ENCODE measurements at regions not wholly inside any gene's neighbourhood (a gene's known extent, or its start where the extent isn't known, plus 50 kb on each side); places are given as distances from the start of the nearest gene placed in this dataset.

- DNase-seq (ENCODE audit: low read depth), result no peak
- no peak overlapping the region for H3K4me3 ChIP-seq (ENCODE audit: low read depth, low read length)
Measured at GRCh38 chr18:61690418-61691138, 202.2 kb downstream of the RNF152 start.

GRCh38 chr18:61687317-61687716 is 205.5 kb downstream of the RNF152 start:
- no peak overlapping the region for H3K4me3 ChIP-seq (ENCODE audit: low read depth, low read length)
- DNase-seq (ENCODE audit: low read depth), result no peak

- H3K4me3 ChIP-seq (ENCODE audit: low read depth, low read length), result no peak overlapping the region
- DNase-seq (ENCODE audit: low read depth), result no peak
Measured at GRCh38 chr18:61683856-61684255, 209.0 kb downstream of the RNF152 start.

GRCh38 chr18:61681065-61681464 is 211.7 kb downstream of the RNF152 start:
- no peak overlapping the region for H3K4me3 ChIP-seq (ENCODE audit: low read depth, low read length)
- DNase-seq (ENCODE audit: low read depth), result no peak

- no peak overlapping the region for H3K4me3 ChIP-seq (ENCODE audit: low read depth, low read length)
- DNase-seq (ENCODE audit: low read depth), result no peak
Measured at GRCh38 chr18:61679836-61680235, 213.0 kb downstream of the RNF152 start.

GRCh38 chr18:61677435-61677970 is 215.3 kb downstream of the RNF152 start:
- no peak for DNase-seq (ENCODE audit: low read depth)
- H3K4me3 ChIP-seq (ENCODE audit: low read depth, low read length), result no peak overlapping the region

- no peak overlapping the region for H3K4me3 ChIP-seq (ENCODE audit: low read depth, low read length)
- no peak for DNase-seq (ENCODE audit: low read depth)
Measured at GRCh38 chr18:61676773-61677434, 215.9 kb downstream of the RNF152 start.

GRCh38 chr18:61669320-61669719 is 223.5 kb downstream of the RNF152 start:
- DNase-seq (ENCODE audit: low read depth), result no peak
- H3K4me3 ChIP-seq (ENCODE audit: low read depth, low read length), result no peak overlapping the region

GRCh38 chr18:61666876-61667590 is 225.8 kb downstream of the RNF152 start:
- DNase-seq (ENCODE audit: low read depth), result no peak
- no peak overlapping the region for H3K4me3 ChIP-seq (ENCODE audit: low read depth, low read length)

- H3K4me3 ChIP-seq (ENCODE audit: low read depth, low read length), result no peak overlapping the region
- DNase-seq (ENCODE audit: low read depth), result no peak
Measured at GRCh38 chr18:61664419-61665084, 228.3 kb downstream of the RNF152 start.

GRCh38 chr18:61662726-61663125 is 230.1 kb downstream of the RNF152 start:
- DNase-seq (ENCODE audit: low read depth), result no peak
- H3K4me3 ChIP-seq (ENCODE audit: low read depth, low read length), result no peak overlapping the region

GRCh38 chr18:61658431-61658830 is 234.4 kb downstream of the RNF152 start:
- no peak for DNase-seq (ENCODE audit: low read depth)

GRCh38 chr18:61657066-61657732 is 235.6 kb downstream of the RNF152 start:
- DNase-seq (ENCODE audit: low read depth), result no peak

More at GRCh38 chr18:61658431-61658830, 234.4 kb downstream of the RNF152 start:
- H3K4me3 ChIP-seq (ENCODE audit: low read depth, low read length), result no peak overlapping the region

GRCh38 chr18:61655630-61656029 is 237.2 kb downstream of the RNF152 start:
- DNase-seq (ENCODE audit: low read depth), result no peak
- H3K4me3 ChIP-seq (ENCODE audit: low read depth, low read length), result no peak overlapping the region

More at GRCh38 chr18:61657066-61657732, 235.6 kb downstream of the RNF152 start:
- no peak overlapping the region for H3K4me3 ChIP-seq (ENCODE audit: low read depth, low read length)

GRCh38 chr18:61653823-61654551 is 238.8 kb downstream of the RNF152 start:
- no peak for DNase-seq (ENCODE audit: low read depth)
- no peak overlapping the region for H3K4me3 ChIP-seq (ENCODE audit: low read depth, low read length)

GRCh38 chr18:61651880-61652268 is 240.9 kb downstream of the RNF152 start:
- DNase-seq (ENCODE audit: low read depth), result no peak

GRCh38 chr18:61651145-61651879 is 241.5 kb downstream of the RNF152 start:
- H3K4me3 ChIP-seq (ENCODE audit: low read depth, low read length), result no peak overlapping the region
- no peak for DNase-seq (ENCODE audit: low read depth)

More at GRCh38 chr18:61651880-61652268, 240.9 kb downstream of the RNF152 start:
- H3K4me3 ChIP-seq (ENCODE audit: low read depth, low read length), result no peak overlapping the region

Data from skeletal muscle cell (primary cell).